Spleen (tissue), 7 donors: ENCODE measurements at regions not wholly inside any gene's neighbourhood (a gene's known extent, or its start where the extent isn't known, plus 50 kb on each side); places are given as distances from the start of the nearest gene placed in this dataset.

Experiments
- POLR2A ChIP-seq, 3 donors: fragments of 450-650 bp; IDR thresholded peaks; one replicate each; pipeline ENCODE4 v1.5.1; 2017; ENCODE audit warnings: antibody characterized with exemption in 3 of 3, mild to moderate bottlenecking in 1 of 3
- POLR2AphosphoS5 ChIP-seq, 3 donors: sonication (generic); formaldehyde crosslinking; IDR thresholded peaks; one replicate each; pipeline ENCODE4 v1.5.1; 2017; ENCODE audit warnings: antibody characterized with exemption in 3 of 3
- TF ChIP-seq, protein P1 (sequence below), 11 experiments: fragments of 200-600 bp in 7 of 11; fragments of 450-650 bp in 4 of 11; sonication (generic) in 4 of 11; IDR thresholded peaks in 8 of 11; conservative IDR thresholded peaks in 3 of 11; 1 replicate in 7 of 11; 2 replicates in 4 of 11; pipeline versions ENCODE4 v1.4.0 to v1.8.0; 2016 to 2021; ENCODE audit warnings: antibody characterized with exemption in 11 of 11, inconsistent platforms in 4 of 11, mild to moderate bottlenecking in 1 of 11
- donor health status: DM: no; HTN: no; CAD: no; lungs with moderate emphysema.
- donor health status: DM: no; HTN: no; CAD: no.
- donor health status: DM: no; HTN: no; CAD: no.

DNA sequence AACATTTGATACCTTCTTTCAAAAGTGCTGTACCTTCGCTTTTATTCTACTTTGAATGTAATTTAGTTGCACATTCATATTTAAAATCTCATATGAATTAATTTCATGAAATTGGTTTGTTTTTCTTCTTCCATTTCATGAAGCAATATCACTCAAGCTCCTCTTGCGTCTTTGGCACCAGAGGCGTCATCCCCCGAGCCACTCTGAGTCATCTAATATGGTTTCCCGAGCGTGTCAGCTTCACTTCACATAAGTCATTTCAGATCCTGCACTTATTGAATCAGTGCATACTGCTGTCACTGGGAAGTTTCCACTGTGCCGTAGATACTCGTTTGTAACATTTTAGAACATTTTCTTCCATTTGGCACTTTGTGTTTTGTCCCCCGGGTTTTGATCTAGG lies 105.6 kb downstream of the SLC25A47 start:
- TF ChIP-seq POLR2AphosphoS5 (IDR thresholded peaks at IDR 0.05), result no peak
- no peak for TF ChIP-seq POLR2A (IDR thresholded peaks at IDR 0.05)
- TF ChIP-seq, protein P1, sequence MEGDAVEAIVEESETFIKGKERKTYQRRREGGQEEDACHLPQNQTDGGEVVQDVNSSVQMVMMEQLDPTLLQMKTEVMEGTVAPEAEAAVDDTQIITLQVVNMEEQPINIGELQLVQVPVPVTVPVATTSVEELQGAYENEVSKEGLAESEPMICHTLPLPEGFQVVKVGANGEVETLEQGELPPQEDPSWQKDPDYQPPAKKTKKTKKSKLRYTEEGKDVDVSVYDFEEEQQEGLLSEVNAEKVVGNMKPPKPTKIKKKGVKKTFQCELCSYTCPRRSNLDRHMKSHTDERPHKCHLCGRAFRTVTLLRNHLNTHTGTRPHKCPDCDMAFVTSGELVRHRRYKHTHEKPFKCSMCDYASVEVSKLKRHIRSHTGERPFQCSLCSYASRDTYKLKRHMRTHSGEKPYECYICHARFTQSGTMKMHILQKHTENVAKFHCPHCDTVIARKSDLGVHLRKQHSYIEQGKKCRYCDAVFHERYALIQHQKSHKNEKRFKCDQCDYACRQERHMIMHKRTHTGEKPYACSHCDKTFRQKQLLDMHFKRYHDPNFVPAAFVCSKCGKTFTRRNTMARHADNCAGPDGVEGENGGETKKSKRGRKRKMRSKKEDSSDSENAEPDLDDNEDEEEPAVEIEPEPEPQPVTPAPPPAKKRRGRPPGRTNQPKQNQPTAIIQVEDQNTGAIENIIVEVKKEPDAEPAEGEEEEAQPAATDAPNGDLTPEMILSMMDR (IDR thresholded peaks at IDR 0.05 in 8 of 11, conservative IDR thresholded peaks at IDR 0.05 in 3 of 11), result no peak
